Spleen (tissue), 7 donors: ENCODE measurements at regions not wholly inside any gene's neighbourhood (a gene's known extent, or its start where the extent isn't known, plus 50 kb on each side); places are given as distances from the start of the nearest gene placed in this dataset.

Source experiments
- CTCF ChIP-seq, 11 experiments: fragments of 200-600 bp in 7 of 11; fragments of 450-650 bp in 4 of 11; sonication (generic) in 4 of 11; IDR thresholded peaks in 8 of 11; conservative IDR thresholded peaks in 3 of 11; 1 replicate in 7 of 11; 2 replicates in 4 of 11; pipeline versions ENCODE4 v1.4.0 to v1.8.0; 2016 to 2021; ENCODE audit warnings: antibody characterized with exemption in 11 of 11, inconsistent platforms in 4 of 11, mild to moderate bottlenecking in 1 of 11
- POLR2A ChIP-seq, 3 donors: fragments of 450-650 bp; IDR thresholded peaks; one replicate each; pipeline ENCODE4 v1.5.1; 2017; ENCODE audit warnings: antibody characterized with exemption in 3 of 3, mild to moderate bottlenecking in 1 of 3
- POLR2AphosphoS5 ChIP-seq, 3 donors: sonication (generic); formaldehyde crosslinking; IDR thresholded peaks; one replicate each; pipeline ENCODE4 v1.5.1; 2017; ENCODE audit warnings: antibody characterized with exemption in 3 of 3
- donor health status: DM: no; HTN: no; CAD: no; lungs with moderate emphysema.
- donor health status: DM: no; HTN: no; CAD: no.
- donor health status: DM: no; HTN: no; CAD: no.

GRCh38 chr9:82729141-82729540, 333.8 kb downstream of the RASEF start:
- TF ChIP-seq POLR2A (IDR thresholded peaks at IDR 0.05) (no peak), CTCF (IDR thresholded peaks at IDR 0.05 in 8 of 11, conservative IDR thresholded peaks at IDR 0.05 in 3 of 11) (no peak), POLR2AphosphoS5 (IDR thresholded peaks at IDR 0.05) (no peak)
